MM.1S (cell line): ENCODE measurements at regions not wholly inside any gene's neighbourhood (a gene's known extent, or its start where the extent isn't known, plus 50 kb on each side); places are given as distances from the start of the nearest gene placed in this dataset.

Experiments used
- DNase-seq: peaks from one replicate; pipeline ENCODE4 v3.0.0-alpha.2; 2015
- H2AFZ ChIP-seq: fragments of 300-600 bp; sonication (generic); 2 replicates; pipeline ENCODE4 v1.6.0; 2016; ENCODE audit warnings: antibody characterized with exemption, low read length
- H3F3A ChIP-seq: fragments of 300-600 bp; sonication (generic); 2 replicates; pipeline ENCODE4 v1.6.1; 2016; ENCODE audit warnings: mild to moderate bottlenecking, antibody characterized with exemption, low read length, moderate library complexity, mixed read lengths; ENCODE audit not compliant: insufficient read depth
- H3K27ac ChIP-seq: fragments of 300-600 bp; sonication (generic); 2 replicates; pipeline ENCODE4 v1.5.1; 2016; ENCODE audit warnings: mild to moderate bottlenecking, low read length
- H3K27me3 ChIP-seq: fragments of 300-600 bp; sonication (generic); replicated peaks from 2 replicates; pipeline ENCODE4 v1.6.0; 2016; ENCODE audit warnings: low read length; ENCODE audit not compliant: insufficient read depth
- H3K36me3 ChIP-seq: fragments of 300-600 bp; sonication (generic); replicated peaks from 2 replicates; pipeline ENCODE4 v1.6.1; 2016; ENCODE audit warnings: mild to moderate bottlenecking, low read length, mixed read lengths; ENCODE audit not compliant: insufficient read depth
- H3K4me1 ChIP-seq: fragments of 300-600 bp; sonication (generic); 2 replicates; pipeline ENCODE4 v1.6.1; 2016; ENCODE audit warnings: low read length, mixed read lengths
- H3K4me2 ChIP-seq: fragments of 300-600 bp; sonication (generic); 2 replicates; pipeline ENCODE4 v1.6.0; 2016; ENCODE audit warnings: low read depth, low read length
- H3K4me3 ChIP-seq: fragments of 300-600 bp; sonication (generic); 2 replicates; pipeline ENCODE4 v1.5.1; 2016; ENCODE audit warnings: low read length, mixed read lengths
- H3K79me2 ChIP-seq: fragments of 300-600 bp; sonication (generic); 2 replicates; pipeline ENCODE4 v1.6.1; 2016; ENCODE audit warnings: mixed run types, low read length, mixed read lengths
- H3K9ac ChIP-seq: fragments of 300-600 bp; sonication (generic); 2 replicates; pipeline ENCODE4 v1.6.1; 2016; ENCODE audit warnings: low read length, mixed read lengths
- H3K9me2 ChIP-seq: fragments of 300-600 bp; sonication (generic); replicated peaks from 2 replicates; pipeline ENCODE4 v1.6.1; 2016; ENCODE audit warnings: mild to moderate bottlenecking, low read length, mixed read lengths; ENCODE audit not compliant: insufficient read depth
- H3K9me3 ChIP-seq: fragments of 300-600 bp; sonication (generic); replicated peaks from 2 replicates; pipeline ENCODE4 v1.6.1; 2016; ENCODE audit warnings: mild to moderate bottlenecking, low read length, mixed read lengths; ENCODE audit not compliant: insufficient read depth
- H4K20me1 ChIP-seq: fragments of 300-600 bp; sonication (generic); 2 replicates; pipeline ENCODE4 v1.6.1; 2016; ENCODE audit warnings: mild to moderate bottlenecking, low read length, moderate library complexity, mixed read lengths; ENCODE audit not compliant: insufficient read depth
- CTCF ChIP-seq: fragments of 300-600 bp; sonication (generic); IDR thresholded peaks from 2 replicates; pipeline ENCODE4 v1.5.1; 2016; ENCODE audit warnings: antibody characterized with exemption, low read length, mixed read lengths
- EZH2 ChIP-seq: fragments of 300-600 bp; sonication (generic); optimal IDR thresholded peaks from 2 replicates; pipeline ENCODE3; 2017; ENCODE audit warnings: low read depth, mild to moderate bottlenecking, antibody characterized with exemption, low read length, mixed read lengths
- EZH2phosphoT487 ChIP-seq: fragments of 300-600 bp; sonication (generic); IDR thresholded peaks from 2 replicates; pipeline ENCODE4 v1.6.1; 2018; ENCODE audit warnings: antibody characterized with exemption, low read length

- no peaks in the 10 kb centered on the region for H3K36me3 ChIP-seq
- TF ChIP-seq CTCF (no peak), EZH2phosphoT487 (no peak)
- no peaks in the 10 kb centered on the region for H4K20me1 ChIP-seq
- H3K79me2 ChIP-seq = no peaks in the 10 kb centered on the region
- H2AFZ ChIP-seq = no peak overlapping the region
- H3K27ac ChIP-seq = no peak overlapping the region
- no peaks in the 10 kb centered on the region for H3K4me1 ChIP-seq
- H3K27me3 ChIP-seq = no peaks in the 10 kb centered on the region
- no peak overlapping the region for H3K9ac ChIP-seq
- H3F3A ChIP-seq = no peaks in the 10 kb centered on the region
- no peak overlapping the region for H3K4me3 ChIP-seq
- no peaks in the 10 kb centered on the region for H3K9me3 ChIP-seq
- no peak overlapping the region for H3K4me2 ChIP-seq
- H3K9me2 ChIP-seq = no peaks in the 10 kb centered on the region
- DNase-seq = no peak
Measured at GRCh38 chr3:31288224-31288623, 244.5 kb upstream of the STT3B start.

GRCh38 chr3:31288641-31289100 is 244.1 kb upstream of the STT3B start:
- Histone ChIP-seq H3K27ac (no peak overlapping the region), H3K4me1 (no peaks in the 10 kb centered on the region), H3K27me3 (no peaks in the 10 kb centered on the region), H2AFZ (no peak overlapping the region), H3K9ac (no peak overlapping the region), H4K20me1 (no peaks in the 10 kb centered on the region), H3K9me3 (no peaks in the 10 kb centered on the region), H3K9me2 (no peaks in the 10 kb centered on the region), H3K79me2 (no peaks in the 10 kb centered on the region), H3K36me3 (no peaks in the 10 kb centered on the region), H3K4me2 (no peak overlapping the region), H3K4me3 (no peak overlapping the region), H3F3A (no peaks in the 10 kb centered on the region)
- TF ChIP-seq EZH2phosphoT487 (no peak), EZH2 (no peak), CTCF (no peak)
- DNase-seq = peak; percentile 24

- Histone ChIP-seq H3K79me2 (no peaks in the 10 kb centered on the region), H3K36me3 (no peaks in the 10 kb centered on the region), H3K27ac (no peak overlapping the region), H3K27me3 (no peaks in the 10 kb centered on the region), H3K4me2 (no peak overlapping the region), H3K9me2 (no peaks in the 10 kb centered on the region), H2AFZ (no peak overlapping the region), H3K4me1 (no peaks in the 10 kb centered on the region), H3K9me3 (no peaks in the 10 kb centered on the region), H3F3A (no peaks in the 10 kb centered on the region), H3K4me3 (no peak overlapping the region), H3K9ac (no peak overlapping the region), H4K20me1 (no peaks in the 10 kb centered on the region)
- TF ChIP-seq EZH2phosphoT487 (no peak), EZH2 (no peak), CTCF (no peak)
- DNase-seq = no peak
Measured at GRCh38 chr3:31289584-31289983, 243.1 kb upstream of the STT3B start.
